ENCODE measurements at regions not wholly inside any gene's neighbourhood (a gene's known extent, or its start where the extent isn't known, plus 50 kb on each side); places are given as distances from the start of the nearest gene placed in this dataset.

- no peak for DNase-seq
These were observed 54.0 kb upstream of the PRPS1L1 start for GRCh38 chr7:18081617-18082016.

DNA sequence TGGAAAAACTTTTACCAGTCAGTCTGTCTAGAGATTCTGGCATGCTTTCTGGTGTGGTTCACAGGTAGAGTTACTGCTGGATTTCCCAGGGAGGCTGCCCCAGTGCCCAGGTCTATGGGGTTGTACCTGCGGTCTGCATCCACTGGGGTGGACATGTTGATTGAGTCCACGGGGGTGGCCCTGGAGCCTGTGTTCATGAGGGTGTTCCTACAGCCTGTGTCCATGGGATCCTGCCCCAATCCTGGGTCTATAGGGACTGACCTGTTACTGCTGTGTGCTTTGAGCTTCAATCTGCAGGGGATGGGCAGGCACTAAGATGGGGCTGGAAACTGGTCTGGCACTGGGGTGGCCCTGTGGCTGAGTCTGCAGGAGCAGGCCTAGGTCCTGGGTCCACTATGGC, 54.5 kb upstream of the PRPS1L1 start:
- no peak for DNase-seq

DNA sequence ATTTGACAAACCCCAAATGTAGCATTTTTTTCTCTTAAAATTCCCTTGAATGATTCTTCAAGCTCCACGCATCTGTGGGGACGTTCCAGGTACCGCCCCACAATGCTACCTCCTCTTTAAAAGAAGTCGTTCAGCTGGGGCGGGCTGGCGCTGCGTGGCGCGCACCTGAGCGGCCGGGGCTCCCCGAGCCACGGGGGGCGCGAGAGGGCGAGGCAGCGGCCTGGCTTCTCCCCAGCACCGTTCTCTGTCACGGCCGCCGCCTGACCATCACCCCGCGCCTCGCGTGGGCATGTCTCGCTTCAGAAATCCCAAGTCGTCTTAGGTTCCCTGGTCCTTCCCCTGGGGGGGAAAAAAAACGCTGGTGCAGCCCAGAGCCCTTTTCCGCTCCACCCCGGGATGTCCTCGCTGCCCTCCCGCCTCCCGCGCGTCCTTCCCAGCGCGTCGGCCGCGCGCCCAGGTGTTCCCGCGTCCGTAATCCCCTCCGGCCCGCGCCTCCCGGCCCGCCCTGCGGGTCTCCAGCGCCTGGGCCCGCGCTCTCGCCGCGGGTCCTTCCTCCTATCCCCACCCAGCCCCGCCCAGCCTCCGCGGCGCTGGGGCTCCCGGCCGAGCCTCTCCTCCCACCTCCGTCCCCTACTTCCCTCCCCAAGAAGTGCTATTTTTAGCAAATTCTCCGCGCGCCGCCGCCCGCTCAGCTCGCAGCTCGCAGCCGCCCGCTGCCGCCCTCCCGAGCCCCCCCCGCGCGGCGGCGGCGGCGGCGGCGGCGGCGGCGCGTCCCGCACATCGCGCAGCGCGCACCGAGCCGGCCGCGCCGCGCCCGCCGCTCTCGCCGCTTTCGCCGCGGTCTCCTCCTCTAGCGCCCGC, 58.7 kb upstream of the PRPS1L1 start:
- no peak for DNase-seq

DNA sequence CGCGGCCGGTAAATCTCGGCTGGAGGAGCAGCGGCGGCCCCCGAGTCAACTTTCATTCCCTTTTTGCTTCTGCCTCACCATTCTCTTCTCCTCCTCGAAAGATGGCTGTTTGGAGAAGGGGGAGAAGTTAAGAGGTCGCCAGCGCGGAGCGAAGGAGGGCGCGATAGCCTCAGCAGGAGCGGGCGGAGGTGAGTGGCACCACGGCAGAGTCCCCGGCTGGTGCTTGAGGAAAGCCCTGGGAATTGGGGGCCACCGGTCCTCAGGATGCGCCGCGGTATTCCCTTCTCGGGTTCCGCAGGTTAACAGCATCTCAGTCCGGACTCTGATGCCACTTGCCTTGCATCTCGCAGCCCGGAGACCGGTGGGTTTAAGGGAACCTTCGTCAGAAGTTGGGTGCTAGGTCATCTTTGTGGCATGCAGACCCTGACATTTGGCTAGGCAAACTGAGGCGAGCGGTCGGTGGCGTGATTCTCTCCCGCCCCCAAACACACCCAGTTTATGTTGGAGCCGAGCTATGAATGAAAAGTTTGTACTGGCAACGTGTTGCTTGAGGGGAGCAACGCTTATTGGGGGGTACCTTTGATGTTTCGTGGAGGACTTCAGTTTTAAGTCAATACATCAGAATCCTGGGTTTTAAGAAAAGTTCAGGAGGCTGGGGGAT, 59.5 kb upstream of the PRPS1L1 start:
- no peak for DNase-seq

- no peak for DNase-seq
These were observed 60.0 kb upstream of the PRPS1L1 start for GRCh38 chr7:18087687-18088078.

DNA sequence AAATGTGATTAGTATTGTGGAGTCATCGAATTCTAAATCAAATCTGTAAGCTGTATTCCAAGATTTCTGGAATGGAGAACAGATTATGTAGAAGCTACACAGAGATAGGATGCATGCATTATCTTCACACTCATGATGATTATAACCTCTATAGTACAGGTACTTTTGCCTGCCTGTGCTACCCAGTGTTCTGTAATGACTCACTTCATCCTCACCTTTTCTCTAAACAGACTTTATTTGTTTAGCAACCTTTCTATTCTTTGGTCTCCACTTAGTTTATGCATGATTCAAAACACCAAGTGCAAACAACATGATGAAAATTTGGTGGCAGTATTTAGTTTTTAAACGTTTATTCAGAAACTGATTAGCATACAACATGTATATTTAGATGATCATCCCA, 68.4 kb upstream of the PRPS1L1 start:
- no peak for DNase-seq

- DNase-seq = no peak
These were observed 74.9 kb upstream of the PRPS1L1 start for GRCh38 chr7:18102576-18102975.

GRCh38 chr7:18103436-18104218, 76.0 kb upstream of the PRPS1L1 start:
- DNase-seq = no peak

- DNase-seq = no peak
These were observed 82.1 kb upstream of the PRPS1L1 start for GRCh38 chr7:18109762-18110161.

GRCh38 chr7:18116661-18117060, 89.0 kb upstream of the PRPS1L1 start:
- no peak for DNase-seq

GRCh38 chr7:18117482-18117881, 89.8 kb upstream of the PRPS1L1 start:
- no peak for DNase-seq

GRCh38 chr7:18119985-18120384, 92.3 kb upstream of the PRPS1L1 start:
- no peak for DNase-seq

- no peak for DNase-seq
These were observed 96.0 kb upstream of the PRPS1L1 start for GRCh38 chr7:18123508-18124239.

- no peak for DNase-seq
These were observed 97.8 kb upstream of the PRPS1L1 start for GRCh38 chr7:18125476-18125875.

- DNase-seq = no peak
These were observed 98.6 kb upstream of the PRPS1L1 start for GRCh38 chr7:18126281-18126680.

DNA sequence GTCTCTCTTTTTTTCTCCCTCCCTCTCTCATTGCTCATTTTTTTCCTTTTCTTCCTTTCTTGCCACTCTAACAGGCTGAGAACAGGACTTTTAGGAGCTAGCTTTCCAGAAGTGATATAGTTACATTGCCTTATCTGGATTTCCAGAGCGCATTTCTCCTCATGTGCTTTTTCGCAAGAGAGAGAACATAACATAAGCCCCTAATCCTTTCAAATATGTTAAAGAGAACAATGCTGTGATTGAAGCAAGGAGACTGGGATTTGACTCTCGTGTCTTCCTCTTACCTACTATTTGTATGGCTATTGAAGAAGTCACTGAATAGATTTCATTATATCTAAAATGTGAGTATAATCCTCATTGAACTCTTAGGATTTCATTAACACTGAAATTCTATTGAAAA, 101.2 kb upstream of the PRPS1L1 start:
- no peak for DNase-seq

DNA sequence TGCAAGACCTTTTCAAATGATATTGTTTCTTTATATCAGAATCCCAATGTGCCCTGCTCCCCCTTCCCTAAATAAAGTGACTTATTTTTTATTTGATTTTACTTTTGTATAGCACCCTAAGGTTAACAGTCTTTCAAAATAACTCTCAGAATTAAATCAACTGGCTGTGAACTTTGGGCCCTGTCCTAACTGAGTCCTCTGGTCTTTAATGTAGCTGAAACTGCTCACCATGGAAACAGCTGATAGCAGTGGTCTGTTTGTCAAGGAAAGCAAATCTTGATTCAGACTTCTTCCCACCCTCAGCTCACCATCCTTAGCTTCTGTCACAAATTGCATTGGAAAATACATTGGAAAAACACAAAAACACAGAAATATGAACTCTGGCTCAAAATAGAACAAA, 105.2 kb upstream of the PRPS1L1 start:
- DNase-seq = no peak

GRCh38 chr7:18133921-18134320, 106.3 kb upstream of the PRPS1L1 start:
- DNase-seq = no peak

GRCh38 chr7:18140943-18141342, 113.3 kb upstream of the PRPS1L1 start:
- no peak for DNase-seq

DNA sequence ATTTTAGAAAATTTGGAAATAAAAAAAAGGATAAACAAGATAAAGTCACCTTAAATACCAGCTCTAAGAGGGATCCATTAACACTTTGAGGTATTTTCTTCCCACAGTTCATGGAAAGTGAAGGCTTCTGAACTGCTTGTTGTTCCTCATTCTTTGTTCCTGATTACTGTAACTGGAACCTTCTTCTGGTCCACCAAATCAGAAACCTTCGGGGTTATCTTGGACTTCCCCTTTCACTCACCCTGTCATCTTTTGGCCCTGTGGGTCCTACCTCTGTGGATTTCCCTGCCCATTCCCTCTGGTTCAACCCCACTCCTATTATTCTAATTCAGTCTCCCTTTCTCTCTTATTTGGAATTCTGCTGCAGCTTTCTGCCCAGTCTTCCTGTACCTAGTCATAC, 116.5 kb upstream of the PRPS1L1 start:
- DNase-seq = no peak

DNA sequence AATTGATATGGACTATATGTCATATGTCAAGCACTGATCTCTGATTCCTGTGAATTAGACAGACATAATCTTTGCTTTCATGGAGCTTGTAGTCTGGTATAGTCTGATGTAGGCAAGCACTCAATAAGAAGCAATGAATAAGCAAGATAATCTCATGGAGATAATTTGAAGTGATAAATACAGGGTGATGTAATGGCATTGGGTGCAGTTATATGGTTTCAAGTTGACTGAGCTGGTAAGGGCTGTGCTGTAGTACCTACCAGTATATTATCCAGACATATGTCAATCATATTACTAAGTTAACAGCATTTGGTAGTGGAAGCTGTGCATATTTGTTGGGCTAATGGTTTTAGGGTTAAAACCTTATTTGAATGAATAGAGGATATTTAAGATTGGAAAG, 117.5 kb upstream of the PRPS1L1 start:
- no peak for DNase-seq

- peak; percentile 19 for DNase-seq
These were observed 123.8 kb upstream of the PRPS1L1 start for GRCh38 chr7:18151422-18151821.

DNA sequence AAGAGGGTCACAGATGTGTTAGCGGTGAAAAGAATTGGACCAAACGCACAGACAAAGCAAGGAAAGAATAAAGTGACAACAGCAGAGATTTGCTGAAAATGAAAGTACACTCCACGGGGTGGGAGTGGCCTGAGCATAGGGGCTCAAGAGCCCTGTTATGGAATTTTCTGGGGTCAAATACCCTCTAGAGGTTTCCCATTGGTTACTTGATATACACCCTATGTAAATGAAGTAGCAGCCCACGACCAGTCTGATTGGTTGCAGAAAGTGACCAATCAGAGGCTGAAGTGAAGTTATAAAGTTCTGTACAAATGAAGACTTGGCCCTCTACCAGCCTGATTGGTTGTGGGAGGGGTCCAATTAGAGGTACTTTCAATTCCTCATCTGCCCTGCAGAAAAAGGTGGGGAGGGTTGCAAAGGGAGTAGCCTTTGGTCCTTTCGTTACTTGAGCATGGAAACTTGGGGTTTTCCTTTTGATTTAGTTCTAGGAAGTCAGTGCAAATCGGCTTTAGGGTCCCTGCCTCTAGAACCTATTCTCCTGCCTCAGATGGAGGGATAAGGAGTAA, 125.6 kb upstream of the PRPS1L1 start:
- DNase-seq = no peak
